SK-N-SH (cell line): ENCODE measurements at regions not wholly inside any gene's neighbourhood (a gene's known extent, or its start where the extent isn't known, plus 50 kb on each side); places are given as distances from the start of the nearest gene placed in this dataset.

Experiments
- CTCF ChIA-PET: fragments of 300-600, 350-600 bp; formaldehyde crosslinking; extraction: SDS; loops from one replicate; lab custom pipeline; 2021; lab: Yijun Ruan, JAX
- POLR2A ChIA-PET: fragments of 350-600 bp; sonication (Branson Sonifier 250); formaldehyde crosslinking; extraction: SDS; loops from one replicate; lab custom pipeline; 2020; ENCODE audit warnings: antibody characterized with exemption, inconsistent platforms; lab: Yijun Ruan, JAX
- DNase-seq: peaks from one replicate; pipeline ENCODE4 v3.0.0; 2012
- H2AFZ ChIP-seq: fragments of 200-600 bp; sonication (generic); 2 replicates; pipeline ENCODE4 v1.8.1; 2016; ENCODE audit warnings: antibody characterized with exemption, mild to moderate bottlenecking, low read depth
- H3F3A ChIP-seq: fragments of 200-600 bp; sonication (generic); replicated peaks from 2 replicates; pipeline ENCODE3; 2016; ENCODE audit warnings: antibody characterized with exemption, mild to moderate bottlenecking; ENCODE audit not compliant: insufficient read depth
- H3K27ac ChIP-seq, 2 experiments: fragments of 200-500 bp in 1 of 2; fragments of 200-600 bp in 1 of 2; sonication (Bioruptor generic) in 1 of 2; sonication (generic), shearing (Covaris generic) in 1 of 2; 2 replicates each; pipeline versions ENCODE4 v1.5.1 to v1.6.1; 2014 to 2016; ENCODE audit warnings: low read depth in 2 of 2, inconsistent platforms in 1 of 2, low read length in 1 of 2, mild to moderate bottlenecking in 1 of 2, mixed read lengths in 1 of 2
- H3K27me3 ChIP-seq: fragments of 200-600 bp; sonication (generic), shearing (Covaris generic); 2 replicates; pipeline ENCODE4 v1.6.1; 2016; ENCODE audit warnings: mixed run types; ENCODE audit not compliant: insufficient read depth
- H3K36me3 ChIP-seq, 2 experiments: fragments of 200-500 bp in 1 of 2; fragments of 200-600 bp in 1 of 2; sonication (Bioruptor generic) in 1 of 2; sonication (generic) in 1 of 2; replicated peaks in 1 of 2; 2 replicates each; pipeline versions ENCODE3 to v1.5.1; 2014 to 2016; ENCODE audit warnings: low read length in 1 of 2, mild to moderate bottlenecking in 1 of 2; ENCODE audit not compliant: insufficient read depth in 2 of 2, control insufficient read depth in 1 of 2
- H3K4me1 ChIP-seq, 2 experiments: fragments of 200-500 bp in 1 of 2; fragments of 200-600 bp in 1 of 2; sonication (Bioruptor generic) in 1 of 2; sonication (generic), shearing (Covaris generic) in 1 of 2; 2 replicates each; pipeline versions ENCODE4 v1.5.1 to v1.6.1; 2014 to 2016; ENCODE audit warnings: low read depth in 1 of 2, low read length in 1 of 2, mixed run types in 1 of 2; ENCODE audit not compliant: insufficient read depth in 2 of 2, control insufficient read depth in 1 of 2
- H3K4me2 ChIP-seq: fragments of 200-600 bp; sonication (generic), shearing (Covaris generic); 2 replicates; pipeline ENCODE4 v1.6.1; 2017; ENCODE audit warnings: mixed run types
- H3K4me3 ChIP-seq, 2 experiments: fragments of 200-500 bp in 1 of 2; fragments of 200-600 bp in 1 of 2; sonication (Bioruptor generic) in 1 of 2; sonication (generic), shearing (Covaris generic) in 1 of 2; 2 replicates each; pipeline versions ENCODE4 v1.5.1 to v1.8.1; 2014 to 2016; ENCODE audit warnings: low read depth in 2 of 2, inconsistent platforms in 1 of 2, low read length in 1 of 2, mild to moderate bottlenecking in 1 of 2, mixed read lengths in 1 of 2, moderate library complexity in 1 of 2
- H3K79me2 ChIP-seq: fragments of 200-600 bp; sonication (generic); 2 replicates; pipeline ENCODE4 v1.8.1; 2017; ENCODE audit warnings: mild to moderate bottlenecking; ENCODE audit not compliant: insufficient read depth
- H3K9ac ChIP-seq: fragments of 200-600 bp; sonication (generic); 2 replicates; pipeline ENCODE4 v1.6.1; 2017; ENCODE audit warnings: mixed run types
- H3K9me2 ChIP-seq: fragments of 200-600 bp; sonication (generic); 2 replicates; pipeline ENCODE4 v1.6.1; 2017; ENCODE audit warnings: mixed run types
- H3K9me3 ChIP-seq: fragments of 200-600 bp; sonication (generic); 2 replicates; pipeline ENCODE4 v1.6.1; 2017; ENCODE audit warnings: mixed run types, mild to moderate bottlenecking, moderate library complexity
- H4K20me1 ChIP-seq: fragments of 200-600 bp; sonication (generic); 2 replicates; pipeline ENCODE4 v1.6.1; 2017; ENCODE audit warnings: mild to moderate bottlenecking, mixed run types; ENCODE audit not compliant: insufficient read depth
- CHD2 ChIP-seq: fragments of 150-350 bp; IDR thresholded peaks from 2 replicates; pipeline ENCODE4 v1.6.1; 2018; ENCODE audit warnings: low read length; ENCODE audit not compliant: partially characterized antibody
- CTCF ChIP-seq: fragments of 200-600 bp; sonication (generic); IDR thresholded peaks from 2 replicates; pipeline ENCODE4 v1.6.1; 2017; ENCODE audit warnings: antibody characterized with exemption, mild to moderate bottlenecking, moderate library complexity
- ELF1 ChIP-seq: IDR thresholded peaks from 2 replicates; pipeline ENCODE4 v1.4.0; 2012
- EZH2phosphoT487 ChIP-seq: fragments of 200-600 bp; sonication (generic); IDR thresholded peaks from 2 replicates; pipeline ENCODE4 v1.6.1; 2017; ENCODE audit warnings: low read depth, mixed run types, mild to moderate bottlenecking, antibody characterized with exemption, moderate library complexity, borderline replicate concordance
- FOSL2 ChIP-seq: IDR thresholded peaks from 2 replicates; pipeline ENCODE4 v1.4.0; 2012; ENCODE audit warnings: low read depth, mild to moderate bottlenecking, moderate library complexity, borderline replicate concordance
- GATA2 ChIP-seq: sonication (generic); formaldehyde crosslinking; IDR thresholded peaks from 2 replicates; pipeline ENCODE4 v1.5.0; 2020; ENCODE audit warnings: mild to moderate bottlenecking, missing genetic modification reagents
- MAX ChIP-seq: IDR thresholded peaks from 2 replicates; pipeline ENCODE4 v1.4.0; 2012; ENCODE audit warnings: low read depth
- PBX3 ChIP-seq: IDR thresholded peaks from 2 replicates; pipeline ENCODE4; 2012
- RAD21 ChIP-seq: IDR thresholded peaks from 2 replicates; pipeline ENCODE4 v1.6.1; 2012; ENCODE audit warnings: mild to moderate bottlenecking, low read length
- RCOR1 ChIP-seq: fragments of 150-350 bp; IDR thresholded peaks from 2 replicates; pipeline ENCODE4 v1.6.1; 2017; ENCODE audit warnings: antibody characterized with exemption, low read length
- REST ChIP-seq: IDR thresholded peaks from 2 replicates; pipeline ENCODE4 v1.6.1; 2012; ENCODE audit warnings: mild to moderate bottlenecking, low read depth, low read length, moderate library complexity
- SIN3A ChIP-seq: IDR thresholded peaks from 2 replicates; pipeline ENCODE4 v1.6.1; 2012; ENCODE audit warnings: low read depth, mild to moderate bottlenecking, low read length, moderate library complexity, borderline replicate concordance
- TCF12 ChIP-seq: IDR thresholded peaks from 2 replicates; pipeline ENCODE4 v1.4.0; 2012
- YY1 ChIP-seq: IDR thresholded peaks from 2 replicates; pipeline ENCODE4 v1.4.0; 2012; ENCODE audit warnings: low read depth, mild to moderate bottlenecking
- WGBS: methylation state at CpG from one replicate; pipeline ENCODE4 v1.1.6; 2017; ENCODE audit warnings: low lambda C conversion rate; 5-methylcytosine and 5-hydroxymethylcytosine counted together

GRCh38 chr3:105278688-105279087 lies 88.0 kb upstream of the ALCAM start:
- Histone ChIP-seq H3K79me2 (no peaks in the 10 kb centered on the region), H2AFZ (no peak overlapping the region), H3K36me3 (no peaks in the 10 kb centered on the region), H3K9ac (no peak overlapping the region), H3K9me2 (no peaks in the 10 kb centered on the region), H3K27ac (no peak overlapping the region), H3K4me2 (no peak overlapping the region), H3K4me1 (peaks cover 0 to 10% of the 10 kb centered on the region in 2 experiments; a peak in 2 of 4 replicates), H4K20me1 (no peaks in the 10 kb centered on the region), H3K27me3 (no peaks in the 10 kb centered on the region), H3K9me3 (no peaks in the 10 kb centered on the region), H3F3A (peaks cover 21% of the 10 kb centered on the region), H3K4me3 (no peak overlapping the region)
- TF ChIP-seq CHD2 = no peak
- TF ChIP-seq EZH2phosphoT487 = no peak
- no peak for TF ChIP-seq RCOR1
- TF ChIP-seq TCF12 = no peak
- no peak for TF ChIP-seq FOSL2
- TF ChIP-seq GATA2 (CRISPR knock-in tag) = no peak
- no peak for TF ChIP-seq YY1
- TF ChIP-seq MAX = no peak
- no peak for TF ChIP-seq PBX3
- TF ChIP-seq SIN3A = no peak
- 65% methylated on average over 1 of the region's 1 CpG for WGBS
- DNase-seq = no peak
- POLR2A ChIA-PET = no interaction called here
- CTCF ChIA-PET = no interaction called here

- H3K79me2 ChIP-seq = no peaks in the 10 kb centered on the region
- H3K4me3 ChIP-seq = no peak overlapping the region
- H3K27ac ChIP-seq = no peak overlapping the region
- WGBS = 90% methylated on average over 1 of the region's 1 CpG
- no peaks in the 10 kb centered on the region for H3K27me3 ChIP-seq
- no peaks in the 10 kb centered on the region for H3K4me1 ChIP-seq
- no peaks in the 10 kb centered on the region for H3F3A ChIP-seq
- no peaks in the 10 kb centered on the region for H3K9me3 ChIP-seq
- H3K9me2 ChIP-seq = no peaks in the 10 kb centered on the region
- ChIA-PET POLR2A (no interaction called here), CTCF (no interaction called here)
- no peak overlapping the region for H2AFZ ChIP-seq
- TF ChIP-seq ELF1 (no peak), REST (no peak), CTCF (no peak), RAD21 (no peak)
- DNase-seq = no peak
- no peak overlapping the region for H3K9ac ChIP-seq
- no peak overlapping the region for H3K4me2 ChIP-seq
- no peaks in the 10 kb centered on the region for H3K36me3 ChIP-seq
- H4K20me1 ChIP-seq = no peaks in the 10 kb centered on the region
Measured at GRCh38 chr3:105281989-105282388, 84.7 kb upstream of the ALCAM start.
